GM12892 (cell line): ENCODE measurements at regions not wholly inside any gene's neighbourhood (a gene's known extent, or its start where the extent isn't known, plus 50 kb on each side); places are given as distances from the start of the nearest gene placed in this dataset.

Experiments used
- DNase-seq: peaks from one replicate; pipeline ENCODE4 v3.0.0; 2011; ENCODE audit not compliant: insufficient read length
- FAIRE-seq: peaks from 2 replicates; lab custom pipeline; 2011; peaks lifted over from hg19 to GRCh38; lab: Jason Lieb, UNC
- POLR2A ChIP-seq: IDR thresholded peaks from 2 replicates; pipeline ENCODE4 v1.6.1; 2011; ENCODE audit warnings: low read depth, low read length, control low read depth
- POLR2AphosphoS5 ChIP-seq: IDR thresholded peaks from 2 replicates; pipeline ENCODE4 v1.6.1; 2011; ENCODE audit warnings: low read depth, low read length, control low read depth
- TAF1 ChIP-seq: IDR thresholded peaks from 2 replicates; pipeline ENCODE4 v1.6.1; 2011; ENCODE audit warnings: low read depth, mild to moderate bottlenecking, control low read depth, low read length, borderline replicate concordance

- no peak for FAIRE-seq
- TF ChIP-seq TAF1 (no peak), POLR2A (no peak), POLR2AphosphoS5 (no peak)
- no peak for DNase-seq
Observed at GRCh38 chr10:129272866-129273650, 194.0 kb upstream of the MGMT start.

- TF ChIP-seq POLR2A (no peak), TAF1 (no peak), POLR2AphosphoS5 (no peak)
- DNase-seq: no peak
- no peak for FAIRE-seq
Observed at GRCh38 chr10:129273860-129274259, 193.2 kb upstream of the MGMT start.

- FAIRE-seq (no peak), DNase-seq (no peak)
- TF ChIP-seq TAF1: no peak
- TF ChIP-seq POLR2A: no peak
- TF ChIP-seq POLR2AphosphoS5: no peak
Observed at GRCh38 chr10:129274748-129275474, 192.1 kb upstream of the MGMT start.

- TF ChIP-seq TAF1: no peak
- TF ChIP-seq POLR2A: no peak
- no peak for TF ChIP-seq POLR2AphosphoS5
- DNase-seq (no peak), FAIRE-seq (no peak)
Observed at GRCh38 chr10:129275886-129276285, 191.2 kb upstream of the MGMT start.

- no peak for FAIRE-seq
- TF ChIP-seq POLR2AphosphoS5: no peak
- DNase-seq: no peak
Observed at GRCh38 chr10:129277084-129277483, 190.0 kb upstream of the MGMT start.

- no peak for TF ChIP-seq TAF1
- TF ChIP-seq POLR2A: no peak
- TF ChIP-seq POLR2AphosphoS5: no peak
- FAIRE-seq (no peak), DNase-seq (no peak)
Observed at GRCh38 chr10:129277841-129278240, 189.2 kb upstream of the MGMT start.

- no peak for FAIRE-seq
- TF ChIP-seq POLR2A (no peak), POLR2AphosphoS5 (no peak), TAF1 (no peak)
- DNase-seq: no peak
Observed at GRCh38 chr10:129278686-129279085, 188.4 kb upstream of the MGMT start.

- TF ChIP-seq POLR2AphosphoS5 (no peak), POLR2A (no peak), TAF1 (no peak)
- DNase-seq (no peak), FAIRE-seq (no peak)
Observed at GRCh38 chr10:129279446-129280154, 187.4 kb upstream of the MGMT start.

GRCh38 chr10:129280155-129280502 lies 186.9 kb upstream of the MGMT start:
- no peak for FAIRE-seq

GRCh38 chr10:129280908-129281586 lies 186.0 kb upstream of the MGMT start:
- TF ChIP-seq POLR2AphosphoS5 (no peak), TAF1 (no peak), POLR2A (no peak)
- FAIRE-seq: no peak

More at GRCh38 chr10:129280155-129280502, 186.9 kb upstream of the MGMT start:
- no peak for TF ChIP-seq TAF1
- TF ChIP-seq POLR2A: no peak
- TF ChIP-seq POLR2AphosphoS5: no peak
- no peak for DNase-seq

GRCh38 chr10:129285459-129285858 lies 181.6 kb upstream of the MGMT start:
- DNase-seq (no peak), FAIRE-seq (no peak)
- TF ChIP-seq POLR2A (no peak), POLR2AphosphoS5 (no peak), TAF1 (no peak)

More at GRCh38 chr10:129280908-129281586, 186.0 kb upstream of the MGMT start:
- no peak for DNase-seq
